GM12865 (cell line): ENCODE measurements at regions not wholly inside any gene's neighbourhood (a gene's known extent, or its start where the extent isn't known, plus 50 kb on each side); places are given as distances from the start of the nearest gene placed in this dataset.

Experiments
- DNase-seq: peaks from one replicate; pipeline ENCODE4 v3.0.0; 2010; ENCODE audit warnings: low read depth
- H3K4me3 ChIP-seq: 2 replicates; pipeline ENCODE4 v1.5.1; 2011; ENCODE audit warnings: mild to moderate bottlenecking, low read depth, low read length, control low read depth
- CTCF ChIP-seq: IDR thresholded peaks from 2 replicates; pipeline ENCODE4 v1.5.1; 2011; ENCODE audit warnings: low read length, control low read depth, low read depth, inconsistent platforms; ENCODE audit not compliant: insufficient read depth; ENCODE audit errors: missing control alignments

- no peak overlapping the region for H3K4me3 ChIP-seq
- no peak for TF ChIP-seq CTCF
- DNase-seq: no peak
Observed at GRCh38 chr12:62103748-62104147, 156.5 kb upstream of the USP15 start.

- TF ChIP-seq CTCF: no peak
- H3K4me3 ChIP-seq: no peak overlapping the region
Observed at GRCh38 chr12:62106547-62107185, 153.5 kb upstream of the USP15 start.

GRCh38 chr12:62113366-62114011, 146.7 kb upstream of the USP15 start:
- no peak for TF ChIP-seq CTCF
- no peak for DNase-seq
- H3K4me3 ChIP-seq: no peak overlapping the region

More at GRCh38 chr12:62106547-62107185, 153.5 kb upstream of the USP15 start:
- no peak for DNase-seq

GRCh38 chr12:62116986-62117385, 143.2 kb upstream of the USP15 start:
- no peak for TF ChIP-seq CTCF
- H3K4me3 ChIP-seq: no peak overlapping the region
- DNase-seq: no peak

GRCh38 chr12:62123721-62124203, 136.4 kb upstream of the USP15 start:
- DNase-seq: peak; percentile 62
- TF ChIP-seq CTCF: peak; percentile 77
- no peak overlapping the region for H3K4me3 ChIP-seq

- TF ChIP-seq CTCF: no peak
- H3K4me3 ChIP-seq: no peak overlapping the region
- DNase-seq: no peak
Observed at GRCh38 chr12:62127516-62127915, 132.7 kb upstream of the USP15 start.
